HG02610 (cell line): ENCODE measurements at regions not wholly inside any gene's neighbourhood (a gene's known extent, or its start where the extent isn't known, plus 50 kb on each side); places are given as distances from the start of the nearest gene placed in this dataset.
"Not testable (repeated sequence)": the region's sequence is repeated elsewhere in the genome, so short reads cannot be mapped to it uniquely, and the experiment has no call there.

ENCODE experiments used
- ATAC-seq: cut with Tn5 transposase; IDR thresholded peaks from one replicate; pipeline ENCODE4 v1.9.1; 2021; ENCODE audit warnings: mild to moderate bottlenecking, moderate library complexity; ENCODE audit not compliant: unreplicated experiment

GRCh38 chr17:64786337-64786736, 124.2 kb upstream of the SMURF2 start:
- no peak for ATAC-seq

- ATAC-seq = no peak
Observed at GRCh38 chr17:64785011-64785421, 122.9 kb upstream of the SMURF2 start.

DNA sequence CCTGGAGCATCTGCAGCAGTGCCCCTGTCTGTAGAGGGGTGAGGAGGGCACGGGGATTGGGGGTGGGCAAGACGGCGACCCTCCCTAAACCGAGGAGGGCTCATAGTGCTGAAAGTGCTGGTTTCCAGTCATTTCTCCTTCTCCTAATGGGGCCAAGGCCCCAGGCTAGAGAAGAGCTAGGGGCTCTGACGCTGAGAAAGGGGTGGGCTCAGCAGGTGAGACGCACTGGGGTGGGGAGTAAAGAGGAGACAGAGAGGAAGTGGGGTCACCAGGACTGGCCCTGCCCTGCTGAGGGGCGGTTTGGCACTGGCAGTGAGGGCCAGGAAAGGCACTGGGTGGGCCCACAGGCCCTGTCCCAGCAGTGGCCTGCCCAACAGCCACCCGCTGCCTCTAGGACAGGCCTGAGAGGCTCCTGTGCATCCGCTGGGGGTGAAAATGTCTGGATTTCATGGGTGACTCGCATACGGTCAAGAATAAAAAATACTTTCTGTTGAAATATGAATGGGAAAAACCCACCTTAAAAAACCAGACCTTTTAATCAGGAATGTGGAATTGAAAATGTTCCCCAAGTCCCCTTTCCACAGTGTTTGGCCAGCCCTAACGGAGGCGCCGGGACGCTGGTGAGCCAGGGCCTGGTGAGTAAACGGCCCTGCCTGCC, 122.4 kb upstream of the SMURF2 start:
- ATAC-seq = no peak

GRCh38 chr17:64783556-64784352, 121.6 kb upstream of the SMURF2 start:
- ATAC-seq = no peak

DNA sequence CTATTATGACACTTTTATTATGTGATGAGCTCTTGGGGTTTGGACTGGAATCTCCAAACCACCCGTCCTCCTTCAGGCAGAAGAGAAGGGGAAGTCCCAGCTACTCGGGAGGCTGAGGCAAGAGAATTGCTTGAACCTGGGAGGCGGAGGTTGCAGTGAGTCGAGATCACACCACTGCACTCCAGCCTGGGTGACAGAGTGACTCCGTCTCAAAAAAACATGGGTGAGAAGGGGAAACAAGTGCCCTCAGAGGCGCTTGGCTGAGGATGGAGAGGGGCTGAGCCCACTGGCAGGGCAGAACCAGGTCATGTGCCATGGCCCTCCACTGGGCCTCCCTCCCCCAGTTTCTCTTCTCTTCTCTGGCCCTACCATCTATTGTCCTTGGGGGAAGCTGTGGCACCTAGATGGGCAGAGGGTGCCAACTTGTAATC, 120.9 kb upstream of the SMURF2 start:
- ATAC-seq = no peak

GRCh38 chr17:64781810-64782555, 119.9 kb upstream of the SMURF2 start:
- ATAC-seq = no peak

DNA sequence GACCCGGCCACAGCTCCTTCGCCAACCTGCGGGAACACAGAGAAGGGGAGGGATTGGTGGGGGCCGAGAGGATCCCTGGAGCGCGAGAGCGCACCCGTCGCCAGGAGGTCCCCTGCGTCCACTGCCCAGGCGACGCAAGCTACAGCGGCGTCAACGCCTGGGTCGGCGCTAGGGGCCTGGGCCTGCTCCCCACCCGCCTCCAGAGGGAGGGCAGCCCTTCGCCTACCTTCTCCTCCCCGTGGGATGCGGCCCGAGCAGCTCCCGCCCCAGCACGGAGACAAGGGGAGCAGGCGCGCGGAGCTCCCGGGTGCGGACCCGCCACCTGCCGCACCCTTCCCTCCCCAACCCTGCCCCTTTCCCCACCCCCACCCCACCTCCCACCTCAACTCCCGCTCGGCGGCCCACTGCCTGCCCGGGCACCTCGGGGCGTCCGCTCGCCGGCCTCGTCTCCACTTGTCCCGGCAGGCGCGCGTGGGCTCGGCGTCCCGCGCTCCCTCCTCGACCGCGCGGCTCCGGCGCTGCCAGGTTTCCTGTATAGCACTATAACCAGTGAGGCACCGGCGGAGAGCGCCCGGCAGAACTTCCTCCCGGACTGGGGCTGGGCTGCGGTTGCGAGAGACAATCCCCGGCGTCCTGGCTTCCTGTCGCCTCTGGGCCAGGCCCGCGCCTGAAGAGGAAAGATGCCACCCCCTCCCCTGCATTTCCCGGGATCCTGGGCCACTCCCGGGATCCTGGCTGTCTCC, 119.1 kb upstream of the SMURF2 start:
- ATAC-seq = peak; percentile 39

DNA sequence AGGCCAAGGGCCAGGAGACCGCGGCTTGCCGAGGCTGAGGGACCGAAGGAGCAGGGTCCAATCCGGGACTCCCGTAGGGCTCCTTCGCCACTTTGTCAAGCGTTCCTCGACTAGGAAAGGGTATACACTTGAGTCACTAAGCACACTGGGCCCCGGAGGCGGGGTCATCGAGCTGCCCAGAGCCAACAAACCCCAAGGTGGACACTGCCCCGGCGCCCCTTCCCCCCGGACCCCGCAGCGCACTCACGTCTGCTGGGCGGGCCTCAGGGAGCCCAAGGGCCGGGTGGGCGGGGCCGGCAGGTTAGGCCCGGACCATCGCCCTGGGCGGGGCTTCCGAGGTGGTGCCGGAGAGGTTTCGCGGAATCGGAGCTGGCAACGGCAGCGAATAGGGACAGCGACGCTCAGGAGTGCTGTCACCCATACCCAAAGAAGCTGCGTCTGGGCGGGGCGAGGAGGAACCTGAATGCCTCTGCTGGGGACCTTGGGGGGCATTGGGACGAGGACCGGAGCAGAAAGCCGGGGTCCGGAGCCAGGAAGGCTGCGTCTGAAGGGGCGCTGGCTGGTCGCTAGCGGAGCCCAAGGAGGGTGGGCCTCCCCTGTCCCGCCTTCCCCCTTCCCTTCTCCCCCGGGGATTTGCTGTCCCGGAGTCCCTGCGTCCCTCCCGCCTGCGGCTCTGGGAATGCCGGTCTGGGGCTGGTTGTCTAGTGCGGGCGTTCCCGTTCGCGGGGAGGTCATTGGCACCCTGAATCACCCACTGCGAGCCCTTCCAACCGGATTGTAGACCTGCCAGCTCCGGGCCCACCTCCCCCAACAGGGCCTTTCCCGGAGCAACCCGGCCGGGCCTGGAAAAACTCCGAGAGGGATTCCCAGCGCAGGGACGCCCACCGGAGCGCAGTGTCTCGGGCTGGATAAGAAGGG, 118.2 kb upstream of the SMURF2 start:
- ATAC-seq = no peak

DNA sequence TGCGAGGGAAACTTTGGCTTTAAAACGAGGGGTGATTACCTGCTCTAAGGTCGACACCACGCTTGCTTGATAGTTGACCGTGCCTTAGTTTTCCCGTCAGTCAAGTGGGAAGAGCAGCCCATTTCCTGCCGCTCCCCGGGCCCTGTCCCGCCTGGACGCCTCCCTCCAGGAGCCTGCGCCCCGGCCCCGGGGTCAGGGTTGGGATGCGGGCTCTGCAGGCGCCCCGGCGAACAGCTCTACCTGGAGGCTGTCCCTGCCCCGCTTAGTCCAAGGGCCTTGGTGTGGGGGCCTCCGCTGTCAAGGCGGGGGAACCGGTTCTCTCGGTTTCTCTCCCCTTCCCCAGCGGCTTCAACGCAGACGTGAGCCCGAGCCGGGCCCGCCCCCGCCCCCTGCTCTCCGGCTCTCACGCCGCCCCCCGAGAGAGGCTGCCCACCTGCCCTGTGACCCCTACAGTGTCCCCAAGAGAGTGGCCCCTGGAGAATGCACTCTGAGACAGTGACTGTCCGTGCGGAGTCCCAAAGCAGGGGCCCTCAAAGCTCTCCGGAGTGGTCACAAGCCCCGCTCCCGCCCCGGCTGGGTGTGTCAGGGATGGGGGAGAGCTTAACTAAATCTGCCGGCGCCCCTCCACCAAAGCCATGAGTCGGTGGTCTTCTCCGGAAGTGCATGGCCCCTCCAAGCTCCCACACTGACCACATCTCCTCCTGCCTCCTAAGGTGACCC, 117.4 kb upstream of the SMURF2 start:
- ATAC-seq = no peak

DNA sequence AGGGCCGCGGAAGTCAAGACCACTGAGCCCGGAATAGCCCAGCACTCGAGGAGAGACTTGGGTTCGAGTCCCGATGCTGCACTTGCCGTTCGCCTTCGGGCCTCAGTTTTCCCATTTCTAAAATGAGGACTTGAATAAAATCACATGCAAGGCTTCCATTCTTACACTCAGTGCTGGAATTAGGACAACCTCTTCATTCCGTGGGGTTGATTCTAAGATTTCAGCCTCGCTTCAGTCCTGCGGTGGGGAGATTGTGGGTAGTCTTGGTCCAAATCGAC, 116.9 kb upstream of the SMURF2 start:
- not testable (repeated sequence) for ATAC-seq

GRCh38 chr17:64778240-64779097, 116.4 kb upstream of the SMURF2 start:
- ATAC-seq = no peak

- no peak for ATAC-seq
Observed at GRCh38 chr17:64777415-64778239, 115.5 kb upstream of the SMURF2 start.

- peak; percentile 56 for ATAC-seq
Observed at GRCh38 chr17:64776720-64777414, 114.8 kb upstream of the SMURF2 start.

DNA sequence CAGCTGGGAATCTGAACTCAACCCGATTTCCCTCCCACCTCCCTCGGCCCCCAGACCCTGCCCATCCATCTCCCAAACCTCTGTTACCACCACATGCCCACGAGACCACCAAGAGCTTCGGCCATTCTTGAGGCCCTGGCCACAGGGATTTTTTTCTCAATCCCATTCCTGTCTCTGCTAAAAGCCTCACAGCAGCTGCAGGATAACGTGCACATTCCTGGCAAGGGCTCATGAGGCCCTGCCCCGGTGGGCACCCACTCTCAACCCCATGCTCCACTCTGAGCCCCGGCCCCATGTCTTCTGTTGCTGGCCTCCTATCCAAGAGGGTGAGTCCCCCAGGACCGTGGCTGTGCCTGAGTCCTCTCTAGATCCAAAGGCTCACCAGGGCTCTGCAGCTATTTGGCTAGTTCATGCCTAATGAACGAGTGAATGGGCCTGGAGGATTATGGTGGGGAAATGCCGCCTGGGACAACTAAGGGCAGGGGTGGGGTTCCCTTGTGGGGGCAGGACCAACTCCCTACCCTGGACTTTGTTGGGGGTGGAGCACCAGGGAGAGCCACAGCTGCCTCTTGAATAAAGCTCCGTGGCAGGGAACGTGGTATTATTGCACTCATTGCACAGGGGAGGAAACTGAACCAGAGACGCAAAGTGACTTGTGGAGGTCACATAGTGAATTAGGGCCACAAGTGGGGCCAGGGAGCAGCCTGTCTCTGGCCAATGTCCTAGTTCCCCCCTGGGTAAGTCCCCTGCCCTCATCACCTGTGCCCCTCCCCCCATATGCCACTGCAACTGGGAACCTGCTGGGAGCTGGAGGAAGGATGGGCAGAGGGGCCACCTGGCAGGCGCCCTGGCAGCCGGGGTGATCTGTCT, 113.8 kb upstream of the SMURF2 start:
- no peak for ATAC-seq

DNA sequence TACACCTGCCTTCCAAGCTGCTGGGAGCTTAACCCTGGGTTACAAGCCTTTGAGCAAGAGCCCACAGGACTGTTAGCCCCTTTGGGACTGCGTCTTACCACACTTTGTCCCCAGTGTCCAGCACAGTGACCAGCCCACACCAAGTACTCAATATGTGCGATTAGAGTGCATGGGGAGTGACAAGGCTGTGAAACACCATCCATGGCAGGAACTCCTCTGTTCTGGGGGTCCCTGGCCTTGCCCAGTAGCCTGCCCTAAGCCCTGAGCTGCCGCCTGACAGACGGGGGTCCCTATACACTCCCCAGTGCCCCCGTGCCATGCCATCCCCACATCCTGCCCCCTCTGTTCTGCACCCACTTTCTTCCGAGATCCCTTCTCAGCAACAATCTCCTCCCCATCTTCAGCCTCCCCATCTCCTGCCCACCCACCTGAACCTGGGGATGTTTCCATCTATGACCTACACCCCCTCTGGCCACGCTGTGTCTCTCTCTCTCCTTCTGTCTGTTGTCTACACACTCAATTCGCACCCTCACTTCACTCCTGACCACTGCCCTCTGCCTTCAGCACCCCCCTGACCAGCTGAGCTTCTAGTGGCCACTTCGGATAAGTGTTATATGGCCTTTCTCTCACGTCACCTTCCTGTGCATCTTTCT, 112.9 kb upstream of the SMURF2 start:
- no peak for ATAC-seq
